NCI-H446 treated with DMSO at 0.1 percent for 48 hours (cell line): ENCODE measurements at regions not wholly inside any gene's neighbourhood (a gene's known extent, or its start where the extent isn't known, plus 50 kb on each side); places are given as distances from the start of the nearest gene placed in this dataset.
"Not testable (repeated sequence)": the region's sequence is repeated elsewhere in the genome, so short reads cannot be mapped to it uniquely, and the experiment has no call there.

ENCODE experiments used
- DNase-seq: peaks from one replicate; lab custom pipeline; 2025; lab: John Stamatoyannopoulos, UW

DNA sequence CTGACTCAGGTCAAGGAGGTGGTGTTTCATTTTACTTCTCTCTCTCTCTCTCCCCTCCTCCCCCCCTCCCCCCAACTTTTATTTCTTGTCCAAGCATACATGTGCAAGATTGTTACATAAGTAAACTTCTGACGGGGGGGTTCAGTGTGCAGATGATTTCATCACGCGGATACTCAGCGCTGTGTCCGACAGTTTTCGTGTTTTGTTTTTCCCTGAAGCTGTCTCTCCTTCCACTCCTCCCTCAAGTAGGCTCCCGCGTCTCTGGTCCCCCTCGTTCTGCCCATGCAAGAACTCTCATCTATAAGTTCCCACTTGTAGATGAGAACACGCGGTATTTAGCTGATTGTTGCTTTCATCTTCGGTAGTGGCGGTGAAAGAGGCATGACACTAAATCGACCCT, 111.0 kb upstream of the ANKRD30BL start:
- no peak for DNase-seq

DNA sequence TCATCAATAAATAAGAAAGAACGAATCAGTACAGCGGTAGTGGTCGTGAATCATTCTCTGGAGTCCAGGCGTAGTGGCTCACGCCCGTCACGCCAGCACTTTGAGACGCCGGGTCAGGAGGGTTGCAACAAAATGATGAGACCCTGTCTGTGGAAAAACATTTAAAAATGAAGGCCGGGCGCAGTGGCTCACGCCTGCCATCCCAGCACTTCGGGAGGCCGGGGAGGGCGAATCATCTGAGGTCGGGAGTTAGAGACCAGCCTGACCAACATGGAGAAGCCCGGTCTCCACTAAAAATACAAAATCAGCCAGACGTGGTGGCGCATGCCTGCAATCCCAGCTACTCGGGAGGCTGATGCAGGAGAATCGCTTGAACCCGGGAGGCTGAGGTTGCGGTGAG, 111.8 kb upstream of the ANKRD30BL start:
- not testable (repeated sequence) for DNase-seq

- no peak for DNase-seq
Measured at GRCh38 chr2:132274000-132274399, 112.2 kb upstream of the ANKRD30BL start.

GRCh38 chr2:132275396-132275795, 113.6 kb upstream of the ANKRD30BL start:
- no peak for DNase-seq

DNA sequence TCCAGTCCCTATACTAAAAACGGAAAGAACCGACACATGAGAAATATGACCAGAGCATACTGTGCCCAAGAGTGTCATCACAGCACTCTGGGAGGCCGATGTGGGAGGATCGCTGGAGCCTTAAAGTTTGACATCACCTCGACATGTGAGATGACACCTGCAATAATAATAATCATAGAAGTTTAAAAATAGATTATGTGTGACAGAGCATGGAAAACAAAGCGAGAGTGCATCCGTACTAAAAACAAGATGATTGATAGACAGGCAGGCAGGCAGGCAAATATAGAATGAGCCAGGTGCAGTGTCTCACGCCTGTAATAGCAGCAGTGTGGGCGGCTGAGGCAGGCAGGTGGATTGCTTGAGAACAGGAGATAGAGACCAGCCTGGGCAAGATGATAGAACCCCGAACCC, 114.8 kb upstream of the ANKRD30BL start:
- DNase-seq, result no peak

DNA sequence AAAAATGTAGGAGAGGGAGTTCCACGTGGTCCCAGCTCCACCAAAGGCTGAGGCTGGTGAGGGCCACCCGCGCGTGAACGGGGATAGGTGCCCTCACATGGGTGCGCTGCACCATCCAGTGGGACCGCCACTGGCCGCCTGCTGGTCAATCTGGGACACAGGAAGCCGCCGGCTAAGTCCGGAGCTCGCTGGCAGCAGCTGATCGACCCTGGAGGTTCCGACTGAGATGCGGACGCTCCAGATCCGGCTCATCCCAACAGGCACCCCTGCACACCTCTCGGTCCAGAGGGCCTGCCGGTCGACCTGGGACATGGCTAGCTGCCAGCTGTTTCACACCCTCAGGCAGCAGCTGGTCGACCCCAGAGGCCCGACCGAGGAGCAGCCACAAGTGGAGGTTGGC, 116.5 kb upstream of the ANKRD30BL start:
- no peak for DNase-seq

GRCh38 chr2:132279344-132279743, 117.6 kb upstream of the ANKRD30BL start:
- no peak for DNase-seq

- DNase-seq, result no peak
Measured at GRCh38 chr2:132279930-132280615, 118.3 kb upstream of the ANKRD30BL start.

GRCh38 chr2:132280912-132281311, 119.2 kb upstream of the ANKRD30BL start:
- DNase-seq, result no peak

DNA sequence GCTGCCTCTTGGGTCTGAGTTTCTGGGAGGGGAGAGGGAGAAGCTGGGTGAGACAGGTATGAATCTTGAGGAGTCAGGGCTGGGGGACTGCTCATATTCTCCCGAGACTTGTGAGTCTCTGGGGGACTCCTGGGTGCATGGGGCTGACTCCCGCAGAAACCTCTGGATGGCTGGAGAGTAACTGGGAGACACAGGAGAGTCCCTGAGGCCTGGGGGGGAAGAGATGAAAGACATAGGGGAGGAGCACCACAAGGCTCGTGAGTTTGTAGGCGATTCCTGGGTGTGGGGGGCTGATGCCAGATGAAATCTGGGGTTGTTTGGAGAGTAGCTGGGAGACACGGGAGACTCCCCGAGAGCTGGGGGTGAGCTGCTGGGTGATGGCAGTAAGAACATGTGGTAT, 120.4 kb upstream of the ANKRD30BL start:
- not testable (repeated sequence) for DNase-seq

- DNase-seq, result no peak
Measured at GRCh38 chr2:132282911-132283310, 121.2 kb upstream of the ANKRD30BL start.

GRCh38 chr2:132286289-132286911, 124.6 kb upstream of the ANKRD30BL start:
- not testable (repeated sequence) for DNase-seq

- not testable (repeated sequence) for DNase-seq
Measured at GRCh38 chr2:132287910-132288309, 126.2 kb upstream of the ANKRD30BL start.

DNA sequence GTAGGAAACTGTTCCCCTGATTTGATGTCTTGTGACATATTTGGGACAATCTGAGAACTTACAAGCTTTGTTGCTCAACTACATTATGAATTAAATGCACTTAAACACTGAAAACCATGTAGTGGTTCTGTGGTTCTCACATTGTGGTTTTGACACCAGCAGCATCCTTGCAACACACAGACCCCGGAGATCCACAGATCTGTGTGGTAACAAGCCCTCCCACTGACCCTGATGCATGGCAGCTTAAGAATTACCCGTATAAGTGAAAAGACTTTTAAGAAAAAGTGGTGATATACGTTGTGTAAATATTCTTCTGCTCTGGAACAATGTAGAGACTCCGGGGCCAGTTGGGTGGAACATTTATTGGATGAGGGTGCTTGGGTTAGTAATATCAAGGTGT, 127.4 kb upstream of the ANKRD30BL start:
- DNase-seq, result not testable (repeated sequence)

GRCh38 chr2:132289812-132290211, 126.8 kb upstream of the GPR39 start:
- DNase-seq, result not testable (repeated sequence)

DNA sequence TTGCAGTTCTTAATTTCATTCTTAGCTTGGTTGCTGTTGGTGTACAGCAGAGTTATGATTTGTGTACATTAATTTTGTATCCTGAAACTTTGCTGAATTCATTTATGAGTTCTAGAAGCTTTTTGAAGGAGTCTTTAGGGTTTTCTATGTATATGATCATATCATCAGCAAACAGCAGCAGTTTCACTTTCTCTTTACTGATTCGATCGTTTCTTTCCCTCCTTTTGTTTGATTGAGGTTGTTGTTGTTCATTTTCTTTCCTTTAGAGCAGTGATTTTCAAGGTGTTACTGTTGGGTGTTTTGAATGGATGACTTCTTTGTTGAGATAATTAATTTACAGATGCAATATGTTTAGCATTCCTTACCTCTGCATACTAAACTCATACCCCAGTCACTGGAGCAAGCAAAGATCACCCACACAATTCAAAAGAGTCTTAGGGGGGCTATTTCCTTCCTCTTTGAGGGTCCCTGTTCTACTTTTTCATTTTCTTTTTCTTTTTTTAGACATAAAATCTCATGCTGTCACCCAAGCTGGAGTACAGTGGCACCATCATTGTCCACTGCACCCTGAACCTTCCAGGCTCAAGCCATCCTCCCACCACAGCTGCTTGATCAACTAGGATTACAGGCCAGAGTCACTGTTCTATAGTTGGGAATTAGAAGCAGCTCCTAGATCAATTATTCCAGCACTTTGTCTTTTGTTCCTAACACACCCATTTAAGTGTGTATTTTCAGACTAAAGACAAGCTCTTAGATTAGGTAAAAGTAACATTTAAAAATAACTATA, 115.8 kb upstream of the GPR39 start:
- DNase-seq, result not testable (repeated sequence)

- DNase-seq, result not testable (repeated sequence)
Measured at GRCh38 chr2:132304661-132305380, 111.8 kb upstream of the GPR39 start.

DNA sequence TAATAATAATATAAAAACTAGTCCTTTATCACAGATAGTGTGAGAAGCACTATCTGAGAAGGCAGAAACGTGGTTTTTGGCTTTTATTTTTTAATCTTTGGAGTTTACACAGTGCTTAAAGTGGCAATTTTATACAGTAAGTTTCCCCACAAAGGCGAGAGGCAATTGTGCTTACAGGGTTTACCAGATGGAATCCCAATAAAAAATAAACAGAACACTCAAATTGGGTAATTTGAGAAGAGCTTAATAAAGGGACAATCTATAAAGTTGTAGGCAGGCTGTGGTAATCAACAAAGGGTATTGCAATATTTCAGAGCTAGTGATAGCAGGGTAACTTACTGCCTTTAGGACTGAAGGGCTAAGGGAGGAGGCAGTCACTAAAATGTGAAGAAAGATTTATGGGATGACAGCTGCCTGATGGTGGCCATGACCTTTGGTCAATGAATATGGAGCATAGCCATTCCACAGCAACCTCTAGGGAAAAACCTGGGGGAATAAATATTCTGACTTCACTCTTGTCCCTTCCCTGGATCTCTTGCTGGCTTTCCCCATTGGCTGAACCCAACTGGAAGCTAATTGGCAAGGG, 108.9 kb upstream of the GPR39 start:
- DNase-seq, result not testable (repeated sequence)

DNA sequence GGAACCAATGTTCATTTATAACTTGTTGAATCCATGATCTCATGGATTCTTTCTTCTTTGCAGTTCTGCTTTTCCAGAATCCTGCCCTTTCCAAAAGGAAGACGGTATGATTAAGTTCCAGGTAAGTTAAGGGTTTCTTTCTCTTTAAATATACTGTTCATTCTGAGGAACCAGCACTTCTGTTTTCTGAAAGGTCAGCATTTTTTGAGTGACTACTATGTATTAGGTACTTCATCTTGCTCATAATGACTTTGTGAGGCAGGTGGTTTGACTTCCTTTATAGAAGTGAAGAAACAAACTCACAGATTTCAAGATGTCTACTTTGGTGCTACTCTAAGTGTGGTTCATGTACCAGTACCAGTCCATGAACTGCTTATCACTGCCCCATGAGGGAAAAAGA, 107.4 kb upstream of the GPR39 start:
- DNase-seq, result not testable (repeated sequence)

- DNase-seq, result not testable (repeated sequence)
Measured at GRCh38 chr2:132315546-132315945, 101.1 kb upstream of the GPR39 start.

- not testable (repeated sequence) for DNase-seq
Measured at GRCh38 chr2:132317026-132317680, 99.5 kb upstream of the GPR39 start.
